ENCODE measurements at regions not wholly inside any gene's neighbourhood (a gene's known extent, or its start where the extent isn't known, plus 50 kb on each side); places are given as distances from the start of the nearest gene placed in this dataset.
"Not testable (repeated sequence)": the region's sequence is repeated elsewhere in the genome, so short reads cannot be mapped to it uniquely, and the experiment has no call there.

DNA sequence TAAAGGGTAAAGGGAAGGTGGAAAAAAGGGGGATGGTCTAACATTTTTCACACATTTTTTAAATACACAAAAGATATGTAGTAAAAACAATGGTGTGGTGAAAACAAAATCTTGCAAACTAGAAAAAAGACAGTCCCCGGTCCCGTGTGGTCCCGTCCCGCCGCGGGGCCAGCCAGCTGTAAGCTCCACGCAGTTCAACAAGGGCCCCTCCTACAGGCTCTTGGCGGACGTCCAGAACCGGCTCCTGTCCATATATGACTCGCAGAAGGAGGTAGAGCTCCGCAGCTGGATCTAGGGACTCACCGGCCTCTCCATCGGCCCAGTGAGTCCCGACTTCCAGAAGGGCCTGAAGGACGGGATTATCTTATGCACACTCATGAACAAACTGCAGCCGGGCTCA is 455.1 kb downstream of the TUBA3C start:
- TF ChIP-seq, protein P1, sequence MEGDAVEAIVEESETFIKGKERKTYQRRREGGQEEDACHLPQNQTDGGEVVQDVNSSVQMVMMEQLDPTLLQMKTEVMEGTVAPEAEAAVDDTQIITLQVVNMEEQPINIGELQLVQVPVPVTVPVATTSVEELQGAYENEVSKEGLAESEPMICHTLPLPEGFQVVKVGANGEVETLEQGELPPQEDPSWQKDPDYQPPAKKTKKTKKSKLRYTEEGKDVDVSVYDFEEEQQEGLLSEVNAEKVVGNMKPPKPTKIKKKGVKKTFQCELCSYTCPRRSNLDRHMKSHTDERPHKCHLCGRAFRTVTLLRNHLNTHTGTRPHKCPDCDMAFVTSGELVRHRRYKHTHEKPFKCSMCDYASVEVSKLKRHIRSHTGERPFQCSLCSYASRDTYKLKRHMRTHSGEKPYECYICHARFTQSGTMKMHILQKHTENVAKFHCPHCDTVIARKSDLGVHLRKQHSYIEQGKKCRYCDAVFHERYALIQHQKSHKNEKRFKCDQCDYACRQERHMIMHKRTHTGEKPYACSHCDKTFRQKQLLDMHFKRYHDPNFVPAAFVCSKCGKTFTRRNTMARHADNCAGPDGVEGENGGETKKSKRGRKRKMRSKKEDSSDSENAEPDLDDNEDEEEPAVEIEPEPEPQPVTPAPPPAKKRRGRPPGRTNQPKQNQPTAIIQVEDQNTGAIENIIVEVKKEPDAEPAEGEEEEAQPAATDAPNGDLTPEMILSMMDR (IDR thresholded peaks at IDR 0.05), result not testable (repeated sequence)
- TF ChIP-seq POLR2A (IDR thresholded peaks at IDR 0.05), result not testable (repeated sequence)
